Stimulated activated naive B cell treated with anti-CD40 and anti-IgM and Interleukin-4, amounts not matched to agents 10 μg/mL and 1 μg/mL and 100 μg/mL, for 72 hours (primary cell): ENCODE measurements at regions not wholly inside any gene's neighbourhood (a gene's known extent, or its start where the extent isn't known, plus 50 kb on each side); places are given as distances from the start of the nearest gene placed in this dataset.

Experiments used
- ATAC-seq, 2 donors: fragments of 150-1000 bp; cut with Tn5 transposase; replicated peaks; 2 replicates each; pipeline ENCODE4 v1.10.0; 2021; ENCODE audit warnings: moderate library complexity in 1 of 2
- DNase-seq: peaks from one replicate; pipeline ENCODE4 v3.0.0; 2021
- H3K27ac Mint-ChIP-seq: one replicate; pipeline ENCODE4 v1.8.0; 2022; ENCODE audit warnings: mild to moderate bottlenecking, mixed read lengths
- H3K27me3 Mint-ChIP-seq, 2 donors: one replicate each; pipeline ENCODE4 v1.8.0; 2022; ENCODE audit warnings: mixed read lengths in 2 of 2
- H3K36me3 Mint-ChIP-seq, 2 donors: one replicate each; pipeline ENCODE4 v1.8.0; 2022; ENCODE audit warnings: mixed read lengths in 2 of 2, mild to moderate bottlenecking in 1 of 2
- H3K4me1 Mint-ChIP-seq, 2 donors: one replicate each; pipeline ENCODE4 v1.8.0; 2022; ENCODE audit warnings: mixed read lengths in 2 of 2, mild to moderate bottlenecking in 1 of 2
- H3K4me3 Mint-ChIP-seq, 2 donors: one replicate each; pipeline ENCODE4 v1.8.0; 2022; ENCODE audit warnings: mild to moderate bottlenecking in 2 of 2, mixed read lengths in 2 of 2, moderate library complexity in 1 of 2
- H3K9me3 Mint-ChIP-seq, 2 donors: one replicate each; pipeline ENCODE4 v1.8.0; 2022; ENCODE audit warnings: mixed read lengths in 2 of 2, mild to moderate bottlenecking in 1 of 2

DNA sequence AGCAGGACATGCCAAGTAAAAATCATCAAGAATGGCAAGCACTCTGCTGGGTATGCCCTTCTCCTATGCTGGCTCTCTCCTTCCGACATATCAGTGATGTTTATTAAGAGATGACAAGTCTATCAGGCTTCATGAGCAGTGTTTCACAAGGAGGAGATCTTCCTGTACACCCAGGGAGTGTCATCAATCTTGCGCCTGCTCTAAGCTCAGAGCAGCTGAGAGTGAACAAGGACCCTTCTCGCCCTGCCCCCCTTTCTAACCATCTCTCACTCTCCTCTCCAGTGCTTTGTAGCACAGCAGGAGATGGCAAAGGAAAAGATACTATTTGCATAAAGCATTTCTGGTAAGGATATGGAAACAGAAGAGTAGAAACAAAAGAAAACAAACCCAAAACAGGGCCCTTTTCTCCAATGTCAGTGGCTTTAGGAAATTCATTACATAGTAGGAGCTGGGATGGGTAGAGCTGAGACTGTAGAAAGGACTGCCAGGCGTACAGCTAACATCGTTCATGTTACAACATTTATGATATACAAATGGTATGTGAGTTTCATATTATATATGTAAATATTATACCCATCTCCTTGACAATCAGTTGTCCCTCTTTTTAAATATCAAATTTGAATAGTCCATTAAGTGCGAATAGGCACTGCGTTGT, 201.7 kb downstream of the NUF2 start:
- no peaks in the 10 kb centered on the region for H3K36me3 Mint-ChIP-seq
- DNase-seq: no peak
- no peak for ATAC-seq
- no peaks in the 10 kb centered on the region for H3K27me3 Mint-ChIP-seq
- no peak overlapping the region for H3K4me3 Mint-ChIP-seq
- no peaks in the 10 kb centered on the region for H3K4me1 Mint-ChIP-seq
- peaks cover 0 to 2% of the 10 kb centered on the region in 2 donors for H3K9me3 Mint-ChIP-seq
- no peak overlapping the region for H3K27ac Mint-ChIP-seq

DNA sequence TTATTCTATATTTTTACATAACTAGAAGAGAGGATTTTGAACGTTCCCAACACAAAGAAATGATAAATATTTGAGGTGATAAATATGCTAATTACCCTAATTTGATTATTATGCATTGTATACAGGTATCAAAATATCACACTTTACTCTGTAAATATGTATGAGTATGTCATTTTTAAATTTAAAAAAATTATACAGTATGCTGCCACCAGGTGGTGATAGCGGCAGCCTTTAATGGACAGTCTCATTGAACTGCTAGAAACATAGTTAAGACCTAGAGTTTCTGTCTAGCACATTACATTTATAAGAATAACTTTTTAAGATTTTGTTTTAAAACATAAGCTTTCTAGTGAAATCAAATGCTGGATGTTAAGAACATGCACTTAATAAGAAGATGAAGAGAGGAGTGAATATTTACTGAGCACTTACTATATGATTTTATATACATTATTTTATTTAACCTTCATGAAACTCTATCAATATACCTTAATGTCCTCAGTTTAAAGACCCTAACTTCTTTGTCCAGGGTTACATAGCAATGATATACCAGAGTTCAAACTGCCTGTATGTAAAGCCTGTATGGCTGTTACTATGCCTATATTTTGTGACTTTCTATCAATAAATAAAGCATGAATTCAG, 207.1 kb downstream of the NUF2 start:
- H3K36me3 Mint-ChIP-seq: no peaks in the 10 kb centered on the region
- no peaks in the 10 kb centered on the region for H3K9me3 Mint-ChIP-seq
- ATAC-seq (peak; percentile 44 to 46), DNase-seq (no peak)
- H3K27me3 Mint-ChIP-seq: peaks cover 4 to 5% of the 10 kb centered on the region in 2 donors
- no peak overlapping the region for H3K4me3 Mint-ChIP-seq
- no peak overlapping the region for H3K27ac Mint-ChIP-seq
- H3K4me1 Mint-ChIP-seq: no peaks in the 10 kb centered on the region

DNA sequence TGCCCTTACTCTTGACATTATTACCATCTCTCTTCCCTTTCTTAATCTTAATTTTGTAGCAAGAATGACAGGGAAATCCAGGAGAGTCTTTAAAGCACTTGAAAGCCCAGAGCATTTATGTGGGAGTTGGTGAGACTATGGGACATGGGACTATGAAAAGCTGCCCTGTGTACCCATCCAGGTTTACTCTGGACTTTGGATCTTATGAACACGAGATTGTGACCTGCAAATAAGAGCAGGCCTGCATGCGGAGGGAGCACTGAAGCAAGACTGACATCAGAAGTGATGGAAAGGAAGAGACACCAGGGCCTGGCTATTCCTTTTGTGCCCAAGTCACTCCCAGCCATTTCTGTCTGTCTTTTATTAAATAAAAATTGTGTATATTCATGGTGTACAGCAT, 209.6 kb downstream of the NUF2 start:
- Mint-ChIP-seq H3K4me1 (no peaks in the 10 kb centered on the region), H3K27ac (no peak overlapping the region), H3K4me3 (no peak overlapping the region), H3K36me3 (no peaks in the 10 kb centered on the region), H3K9me3 (no peaks in the 10 kb centered on the region), H3K27me3 (peaks cover 4 to 5% of the 10 kb centered on the region in 2 donors)
- ATAC-seq (no peak), DNase-seq (no peak)

DNA sequence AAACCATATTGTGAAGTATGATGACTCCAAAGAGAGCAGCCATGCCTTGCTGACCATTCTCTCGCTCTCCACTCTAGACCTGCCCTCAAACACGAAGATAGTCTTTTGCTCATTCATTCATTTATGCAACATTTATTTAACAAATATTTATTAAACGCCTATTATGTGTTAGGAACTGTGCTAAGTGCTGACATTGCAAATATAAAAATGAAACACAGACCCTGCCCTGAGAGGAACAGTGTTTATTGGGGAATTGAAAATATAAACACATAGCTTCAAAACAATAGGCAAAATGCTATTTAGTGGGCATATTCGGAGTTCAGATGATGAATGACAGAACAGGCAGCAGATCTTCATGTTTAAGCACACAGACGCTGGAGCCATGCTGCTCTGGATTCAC, 213.6 kb downstream of the NUF2 start:
- Mint-ChIP-seq H3K4me3 (no peak overlapping the region), H3K9me3 (no peaks in the 10 kb centered on the region), H3K27me3 (peaks cover 1 to 5% of the 10 kb centered on the region in 2 donors), H3K27ac (no peak overlapping the region), H3K4me1 (no peaks in the 10 kb centered on the region), H3K36me3 (no peaks in the 10 kb centered on the region)
- no peak for DNase-seq
- ATAC-seq: no peak

DNA sequence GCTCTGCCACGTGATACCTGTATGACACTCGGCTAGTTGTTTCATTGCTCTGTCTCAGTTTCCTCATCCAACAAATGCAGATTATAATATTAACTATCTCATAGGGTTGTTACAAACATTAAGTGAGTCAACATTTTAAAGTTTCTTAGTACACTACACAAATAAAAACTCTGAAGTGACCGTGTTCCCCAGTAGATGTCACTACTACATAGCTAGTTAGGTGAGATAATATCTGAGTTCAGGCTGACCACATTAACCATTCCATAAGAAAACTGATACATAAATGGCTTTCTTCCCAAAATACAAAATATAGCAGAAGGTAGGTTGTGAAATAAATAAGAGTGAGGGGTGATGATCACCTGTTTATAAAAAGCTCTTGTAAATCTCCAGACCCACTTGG, 214.1 kb downstream of the NUF2 start:
- Mint-ChIP-seq H3K36me3 (no peaks in the 10 kb centered on the region), H3K27me3 (peaks cover 0 to 5% of the 10 kb centered on the region in 2 donors), H3K27ac (no peak overlapping the region), H3K9me3 (no peaks in the 10 kb centered on the region), H3K4me1 (no peaks in the 10 kb centered on the region), H3K4me3 (no peak overlapping the region)
- DNase-seq (no peak), ATAC-seq (no peak)

DNA sequence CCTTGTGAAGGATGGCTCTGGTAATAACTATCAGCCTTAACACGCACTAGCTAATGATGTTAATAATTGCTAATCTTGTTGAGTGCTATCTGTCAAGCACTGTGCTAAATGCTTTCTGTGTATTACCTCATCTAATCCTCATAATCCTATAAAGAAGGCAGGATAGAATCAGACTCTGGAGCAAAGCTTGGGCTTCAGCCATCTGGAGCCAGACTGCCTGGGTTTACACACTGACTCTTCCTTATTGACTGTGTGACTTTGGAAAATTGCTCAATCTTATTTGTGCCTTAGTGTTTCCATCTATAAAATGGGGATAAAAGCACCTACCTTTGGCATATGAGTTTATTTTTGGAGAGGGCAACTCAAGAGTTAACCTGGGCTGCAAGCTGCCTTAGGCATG, 216.1 kb downstream of the NUF2 start:
- H3K27ac Mint-ChIP-seq: no peak overlapping the region
- peaks cover 0 to 3% of the 10 kb centered on the region in 2 donors for H3K9me3 Mint-ChIP-seq
- H3K27me3 Mint-ChIP-seq: peaks cover 0 to under 1% of the 10 kb centered on the region in 2 donors
- no peaks in the 10 kb centered on the region for H3K36me3 Mint-ChIP-seq
- no peak for DNase-seq
- ATAC-seq: no peak
- H3K4me1 Mint-ChIP-seq: no peaks in the 10 kb centered on the region
- H3K4me3 Mint-ChIP-seq: no peak overlapping the region

DNA sequence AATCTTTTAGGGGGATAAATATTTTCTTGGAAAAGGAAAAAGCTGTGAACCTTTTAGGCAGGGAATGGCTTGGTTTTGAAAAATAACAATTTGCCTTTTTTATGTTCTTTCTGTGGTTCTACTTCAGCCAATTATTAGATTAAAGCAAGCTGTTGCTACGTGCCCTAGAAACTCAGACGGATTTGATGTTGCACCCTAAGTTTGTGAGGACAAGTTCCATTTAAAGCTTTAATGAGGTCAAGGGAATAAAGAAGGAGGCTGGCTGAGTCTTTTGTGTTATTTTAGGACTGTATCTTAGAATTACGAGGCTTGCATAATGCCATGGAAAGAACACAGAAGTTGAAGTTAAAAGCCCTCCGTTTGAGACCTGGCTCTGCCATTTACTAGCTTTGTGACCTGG, 216.9 kb downstream of the NUF2 start:
- H3K36me3 Mint-ChIP-seq: no peaks in the 10 kb centered on the region
- no peaks in the 10 kb centered on the region for H3K27me3 Mint-ChIP-seq
- no peak overlapping the region for H3K27ac Mint-ChIP-seq
- H3K4me3 Mint-ChIP-seq: no peak overlapping the region
- ATAC-seq (no peak), DNase-seq (no peak)
- H3K9me3 Mint-ChIP-seq: peaks cover 0 to 4% of the 10 kb centered on the region in 2 donors
- no peaks in the 10 kb centered on the region for H3K4me1 Mint-ChIP-seq

DNA sequence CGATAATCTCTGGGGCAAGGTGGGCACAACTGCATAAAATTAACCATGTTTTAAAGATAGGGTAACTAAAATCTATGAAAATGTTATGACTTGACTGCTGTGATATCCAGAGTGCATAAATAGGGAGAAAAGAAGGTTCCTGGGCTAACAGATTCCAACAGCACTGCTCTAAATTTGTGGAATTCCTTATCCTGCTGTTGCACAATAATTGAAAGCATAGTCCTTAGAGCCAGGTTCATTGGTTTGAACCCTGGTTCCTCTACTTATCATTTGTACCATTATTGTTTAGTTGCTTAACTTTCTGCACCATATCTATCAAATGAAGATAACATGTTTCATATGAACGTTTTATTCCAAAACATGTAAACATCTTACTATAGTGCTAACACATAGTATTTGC, 219.0 kb downstream of the NUF2 start:
- no peaks in the 10 kb centered on the region for H3K4me1 Mint-ChIP-seq

DNA sequence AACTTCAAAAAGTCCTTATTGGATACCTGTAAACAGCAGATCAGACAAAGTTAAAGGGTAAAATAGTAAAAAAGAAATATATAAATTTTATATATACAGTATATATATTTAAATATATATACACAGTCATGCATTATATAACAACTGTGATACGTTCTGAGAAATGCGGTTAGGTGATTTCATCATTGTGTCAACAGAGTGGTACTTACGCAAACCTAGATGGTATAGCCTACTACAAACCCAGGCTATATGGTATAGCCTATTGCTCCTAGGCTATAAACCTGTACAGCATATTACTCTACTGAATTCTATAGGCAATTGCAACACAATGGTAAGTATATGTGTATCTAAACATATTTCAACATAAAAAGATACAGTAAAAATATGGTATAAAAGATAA, 222.7 kb downstream of the NUF2 start:
- no peak overlapping the region for H3K4me3 Mint-ChIP-seq
- no peak overlapping the region for H3K27ac Mint-ChIP-seq
- DNase-seq: no peak
- ATAC-seq: no peak
- no peaks in the 10 kb centered on the region for H3K36me3 Mint-ChIP-seq
- no peaks in the 10 kb centered on the region for H3K27me3 Mint-ChIP-seq
- H3K4me1 Mint-ChIP-seq: no peaks in the 10 kb centered on the region
- peaks cover 2 to 4% of the 10 kb centered on the region in 2 donors for H3K9me3 Mint-ChIP-seq

More for the DNA sequence above, 219.0 kb downstream of the NUF2 start:
- Mint-ChIP-seq H3K36me3 (no peaks in the 10 kb centered on the region), H3K4me3 (no peak overlapping the region), H3K27ac (no peak overlapping the region), H3K27me3 (no peaks in the 10 kb centered on the region), H3K9me3 (peaks cover 0 to 4% of the 10 kb centered on the region in 2 donors)
- DNase-seq (no peak), ATAC-seq (no peak)

DNA sequence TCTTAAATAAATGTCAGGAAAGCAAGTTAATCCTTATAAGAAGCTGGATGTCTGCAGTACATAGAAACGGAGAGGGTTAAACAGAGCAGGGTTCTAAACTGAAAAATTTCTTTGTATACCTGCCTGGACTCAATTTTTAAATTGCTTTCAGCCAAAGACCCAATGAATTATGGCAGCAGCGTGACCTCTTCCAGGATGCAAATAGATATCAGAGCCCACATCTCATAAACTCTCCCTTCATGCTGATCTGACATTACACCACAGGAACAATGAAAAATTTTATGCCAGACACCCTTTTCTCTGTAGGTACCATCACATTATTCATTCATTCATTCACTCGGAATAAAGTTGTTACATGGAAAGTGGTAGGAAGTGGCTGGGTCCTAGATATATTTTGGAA, 236.4 kb downstream of the NUF2 start:
- Mint-ChIP-seq H3K4me1 (no peaks in the 10 kb centered on the region), H3K27ac (no peak overlapping the region), H3K36me3 (no peaks in the 10 kb centered on the region), H3K9me3 (peaks cover 0 to 5% of the 10 kb centered on the region in 2 donors), H3K4me3 (no peak overlapping the region), H3K27me3 (peaks cover 0 to 11% of the 10 kb centered on the region in 2 donors)
- DNase-seq (no peak), ATAC-seq (no peak)

DNA sequence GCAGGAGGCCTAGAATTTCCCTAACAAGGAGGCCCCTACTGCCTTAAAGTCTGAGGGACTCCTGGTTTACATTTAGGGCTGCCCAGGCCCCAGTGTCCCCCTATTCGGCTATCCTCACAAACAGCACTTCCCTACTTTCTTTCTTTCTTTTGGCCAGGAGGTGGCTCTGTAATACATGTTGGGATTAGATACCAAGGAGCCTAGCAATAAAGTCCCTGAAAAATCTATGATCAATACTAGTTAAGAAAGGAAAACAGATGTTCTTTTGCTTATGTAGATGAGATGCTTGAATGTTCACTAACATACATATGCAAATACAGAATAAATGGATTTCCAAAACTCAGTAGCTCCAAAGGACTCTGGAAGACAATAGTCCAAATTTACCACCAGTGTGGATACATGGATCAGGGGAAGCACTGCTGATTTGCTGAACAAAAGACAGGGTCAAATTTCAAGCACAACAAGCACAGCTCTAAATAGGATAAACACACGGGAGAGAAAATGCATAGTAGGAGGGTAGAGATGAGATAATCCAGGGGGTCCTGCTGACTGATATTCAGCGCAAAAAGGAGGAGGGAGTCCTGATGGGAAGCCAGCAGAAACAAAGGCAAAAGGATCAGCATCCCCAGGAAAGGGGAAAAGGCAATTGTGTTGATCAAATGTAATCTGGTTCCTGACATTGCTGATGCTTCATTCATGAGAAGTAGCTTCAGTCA, 240.0 kb downstream of the NUF2 start:
- DNase-seq (no peak), ATAC-seq (no peak)
- Mint-ChIP-seq H3K27ac (no peak overlapping the region), H3K36me3 (no peaks in the 10 kb centered on the region), H3K27me3 (peaks cover 0 to 3% of the 10 kb centered on the region in 2 donors), H3K4me3 (no peak overlapping the region), H3K9me3 (peaks cover 0 to 3% of the 10 kb centered on the region in 2 donors), H3K4me1 (no peaks in the 10 kb centered on the region)

DNA sequence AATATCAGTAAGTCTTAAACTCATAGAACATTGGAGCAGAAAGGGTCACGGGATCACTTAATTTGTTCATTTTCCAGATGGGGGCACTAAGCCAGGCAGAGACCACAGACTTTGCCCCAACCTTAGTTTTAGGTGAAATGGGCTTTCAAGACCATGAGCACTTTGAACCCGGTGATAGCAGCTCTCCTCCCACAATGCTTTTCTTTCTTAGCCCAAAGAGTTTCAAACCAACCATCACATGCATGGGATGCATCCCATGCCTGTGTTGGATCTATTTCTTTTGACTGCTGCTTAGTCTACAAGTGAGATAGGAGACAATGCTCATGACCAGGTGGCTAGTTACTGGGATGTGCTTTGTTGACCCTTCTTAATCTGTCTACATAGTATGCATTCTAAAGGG, 240.6 kb downstream of the NUF2 start:
- Mint-ChIP-seq H3K27ac (no peak overlapping the region), H3K27me3 (peaks cover 0 to 3% of the 10 kb centered on the region in 2 donors), H3K9me3 (peaks cover 0 to 3% of the 10 kb centered on the region in 2 donors), H3K4me1 (no peaks in the 10 kb centered on the region), H3K36me3 (no peaks in the 10 kb centered on the region), H3K4me3 (no peak overlapping the region)
- DNase-seq: no peak
- ATAC-seq: no peak

DNA sequence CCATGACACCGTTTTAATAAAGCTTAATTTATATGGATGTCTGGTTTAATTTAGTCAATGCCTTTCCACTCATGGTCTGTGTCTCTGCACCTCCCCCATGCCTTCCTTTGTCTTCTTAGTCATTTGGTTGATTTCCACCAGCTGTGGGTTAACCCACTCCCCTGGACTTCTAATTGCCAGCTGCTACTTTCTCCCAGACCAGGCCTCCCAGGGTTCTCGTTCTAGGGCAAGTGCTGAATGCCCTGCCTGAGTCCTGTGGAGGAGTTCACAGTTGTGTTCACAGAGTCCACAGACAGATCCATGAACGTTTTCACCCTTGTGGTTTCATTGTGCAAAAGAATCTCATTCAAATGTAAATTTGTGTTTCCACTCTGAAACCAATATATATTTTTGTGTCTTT, 243.4 kb downstream of the NUF2 start:
- H3K27me3 Mint-ChIP-seq: peaks cover 0 to 3% of the 10 kb centered on the region in 2 donors
- no peaks in the 10 kb centered on the region for H3K4me1 Mint-ChIP-seq
- no peak overlapping the region for H3K27ac Mint-ChIP-seq
- H3K4me3 Mint-ChIP-seq: no peak overlapping the region
- DNase-seq (no peak), ATAC-seq (no peak)
- peaks cover 0 to 3% of the 10 kb centered on the region in 2 donors for H3K9me3 Mint-ChIP-seq
- no peaks in the 10 kb centered on the region for H3K36me3 Mint-ChIP-seq

DNA sequence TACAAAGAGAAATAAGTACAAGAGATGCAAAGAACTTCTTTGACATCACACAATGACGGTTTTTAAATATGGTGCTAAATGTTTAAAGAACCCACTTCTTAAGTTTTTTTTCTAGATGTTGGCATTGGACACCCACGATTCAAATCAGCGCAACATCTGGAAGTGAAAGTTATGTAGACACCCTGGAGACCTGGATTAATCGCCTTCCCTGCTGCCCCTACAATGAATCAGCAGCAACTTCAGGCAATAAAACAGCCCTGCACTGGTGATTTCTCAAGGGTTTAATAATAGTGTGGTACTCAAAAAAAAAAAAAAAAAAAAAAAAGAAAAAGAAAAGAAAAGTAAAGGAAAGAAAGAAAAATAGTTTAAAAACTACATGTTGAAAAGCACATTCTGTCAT, 248.3 kb downstream of the NUF2 start:
- Mint-ChIP-seq H3K4me3 (no peak overlapping the region), H3K9me3 (no peaks in the 10 kb centered on the region), H3K36me3 (no peaks in the 10 kb centered on the region), H3K27me3 (peaks cover 3 to 4% of the 10 kb centered on the region in 2 donors), H3K27ac (no peak overlapping the region), H3K4me1 (no peaks in the 10 kb centered on the region)
- DNase-seq (no peak), ATAC-seq (no peak)

DNA sequence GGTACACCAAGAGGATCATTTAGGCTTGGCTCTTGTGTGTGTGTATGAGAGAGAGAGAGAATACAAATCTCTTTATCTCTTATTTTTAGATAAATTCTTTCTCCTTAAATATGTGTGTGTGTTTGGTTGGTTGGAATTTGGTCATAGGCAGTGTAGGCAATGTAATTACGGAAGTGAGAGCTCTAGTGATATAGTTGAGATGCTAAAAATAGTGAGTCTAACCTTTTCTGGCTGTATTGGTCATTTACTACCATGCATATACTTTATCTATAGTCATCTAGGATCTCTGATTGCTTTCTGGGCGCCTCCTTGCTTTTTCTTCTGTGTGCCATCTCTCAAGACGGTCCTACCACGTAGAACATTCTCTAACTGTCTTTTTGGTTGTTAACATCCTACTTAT, 250.2 kb downstream of the NUF2 start:
- H3K9me3 Mint-ChIP-seq: no peaks in the 10 kb centered on the region
- no peaks in the 10 kb centered on the region for H3K36me3 Mint-ChIP-seq
- no peaks in the 10 kb centered on the region for H3K4me1 Mint-ChIP-seq
- no peak overlapping the region for H3K27ac Mint-ChIP-seq
- H3K27me3 Mint-ChIP-seq: peaks cover 0 to 4% of the 10 kb centered on the region in 2 donors
- ATAC-seq (no peak), DNase-seq (no peak)
- no peak overlapping the region for H3K4me3 Mint-ChIP-seq
